Left ventricle myocardium inferior (tissue), 1 donor: ENCODE measurements at regions not wholly inside any gene's neighbourhood (a gene's known extent, or its start where the extent isn't known, plus 50 kb on each side); places are given as distances from the start of the nearest gene placed in this dataset.

Experiments
- DNase-seq: peaks from one replicate; pipeline ENCODE4 v3.0.0-alpha.2; 2020
- H3K27ac ChIP-seq: fragments of 200-600 bp; replicated peaks from 2 replicates; pipeline ENCODE4 v1.8.0; 2021
- H3K27me3 ChIP-seq: fragments of 200-600 bp; 2 replicates; pipeline ENCODE4 v1.8.0; 2021; ENCODE audit warnings: low read depth
- H3K36me3 ChIP-seq: fragments of 200-600 bp; 2 replicates; pipeline ENCODE4 v1.8.0; 2021
- H3K4me1 ChIP-seq: fragments of 200-600 bp; 2 replicates; pipeline ENCODE4 v1.8.0; 2021
- H3K4me3 ChIP-seq: fragments of 200-600 bp; 2 replicates; pipeline ENCODE4 v1.8.0; 2021; ENCODE audit warnings: mild to moderate bottlenecking, moderate library complexity
- H3K9me3 ChIP-seq: fragments of 200-600 bp; replicated peaks from 2 replicates; pipeline ENCODE4 v1.8.0; 2021
- CTCF ChIP-seq: fragments of 200-600 bp; IDR thresholded peaks from 2 replicates; pipeline ENCODE4 v1.8.0; 2021; ENCODE audit warnings: antibody characterized with exemption, mild to moderate bottlenecking, borderline replicate concordance
- intact Hi-C: fragments of 100-400 bp; cut with micrococcal nuclease; formaldehyde crosslinking; loops from one replicate; pipeline ENCODE4 v1.11.0; 2022
- donor health status: DM: no; HTN: yes; CAD: no; lungs with severe emphysema.

GRCh38 chr14:37894463-37894862 is 299.0 kb downstream of the TTC6 start:
- Histone ChIP-seq H3K4me1 (no peaks in the 10 kb centered on the region), H3K4me3 (no peak overlapping the region), H3K27ac (no peak overlapping the region), H3K36me3 (no peaks in the 10 kb centered on the region), H3K9me3 (no peaks in the 10 kb centered on the region), H3K27me3 (peaks cover 26% of the 10 kb centered on the region)
- intact Hi-C loops, result no loop called here
- DNase-seq, result no peak
- TF ChIP-seq CTCF, result no peak

GRCh38 chr14:37899365-37899764 is 303.9 kb downstream of the TTC6 start:
- no peak for DNase-seq
- Histone ChIP-seq H3K27me3 (peaks cover 42% of the 10 kb centered on the region), H3K4me3 (no peak overlapping the region), H3K4me1 (no peaks in the 10 kb centered on the region), H3K9me3 (no peaks in the 10 kb centered on the region), H3K27ac (no peak overlapping the region), H3K36me3 (no peaks in the 10 kb centered on the region)
- intact Hi-C loops, result no loop called here
- TF ChIP-seq CTCF, result no peak

- Histone ChIP-seq H3K27me3 (peaks cover 46% of the 10 kb centered on the region), H3K36me3 (no peaks in the 10 kb centered on the region), H3K4me1 (no peaks in the 10 kb centered on the region), H3K9me3 (no peaks in the 10 kb centered on the region), H3K4me3 (no peak overlapping the region), H3K27ac (no peak overlapping the region)
- no peak for DNase-seq
- no peak for TF ChIP-seq CTCF
- intact Hi-C loops, result no loop called here
These were observed 305.1 kb downstream of the TTC6 start for GRCh38 chr14:37900561-37900960.

- H3K36me3 ChIP-seq, result no peaks in the 10 kb centered on the region
- no peak for TF ChIP-seq CTCF
- no peaks in the 10 kb centered on the region for H3K4me1 ChIP-seq
- intact Hi-C loops, result no loop called here
- H3K9me3 ChIP-seq, result no peaks in the 10 kb centered on the region
- peak overlapping the region; percentile 36 for H3K4me3 ChIP-seq
- H3K27me3 ChIP-seq, result peaks cover 38% of the 10 kb centered on the region
- H3K27ac ChIP-seq, result peak overlapping the region; percentile 52
- peak; percentile 44 for DNase-seq
These were observed 305.7 kb upstream of the SSTR1 start for GRCh38 chr14:37901978-37902377.

GRCh38 chr14:37903343-37904191 is 304.1 kb upstream of the SSTR1 start:
- no peaks in the 10 kb centered on the region for H3K4me1 ChIP-seq
- H3K27me3 ChIP-seq, result peaks cover 38% of the 10 kb centered on the region
- intact Hi-C loops, result no loop called here

More at GRCh38 chr14:37903343-37904191, 304.1 kb upstream of the SSTR1 start:
- no peak overlapping the region for H3K4me3 ChIP-seq
- no peak overlapping the region for H3K27ac ChIP-seq
- peak; percentile 66 for TF ChIP-seq CTCF
- no peak for DNase-seq
- no peaks in the 10 kb centered on the region for H3K9me3 ChIP-seq
- no peaks in the 10 kb centered on the region for H3K36me3 ChIP-seq
